ENCODE measurements at regions not wholly inside any gene's neighbourhood (a gene's known extent, or its start where the extent isn't known, plus 50 kb on each side); places are given as distances from the start of the nearest gene placed in this dataset.

GRCh38 chr12:126534942-126535341 is 1469.7 kb downstream of the AACS start:
- TF ChIP-seq POLR2A (IDR thresholded peaks at IDR 0.05; ENCODE audit: low read depth, low read length), result no peak
- no peak for TF ChIP-seq CTCF (IDR thresholded peaks at IDR 0.05; ENCODE audit: extremely low read depth in 1 of 2, insufficient read depth in 1 of 2, low read depth in 1 of 2, low read length in 2 of 2)
- TF ChIP-seq EZH2 (IDR thresholded peaks at IDR 0.05; ENCODE audit: borderline replicate concordance, low read depth, low read length, severe bottlenecking), result no peak
- no peak for TF ChIP-seq MAX (IDR thresholded peaks at IDR 0.05; ENCODE audit: insufficient read depth, insufficient read length)
- TF ChIP-seq POLR2AphosphoS5 (IDR thresholded peaks at IDR 0.05; ENCODE audit: insufficient read depth, low read depth, low read length), result no peak
- no peak for TF ChIP-seq MYC (IDR thresholded peaks at IDR 0.05; ENCODE audit: low read depth, low read length)
- TF ChIP-seq GATA2 (IDR thresholded peaks at IDR 0.05; ENCODE audit: insufficient read depth, insufficient read length, low read depth, low read length), result no peak
- no peak for TF ChIP-seq JUN (IDR thresholded peaks at IDR 0.05; ENCODE audit: borderline replicate concordance, insufficient read depth, insufficient read length, low read depth)

Measured in endothelial cell of umbilical vein (primary cell).